Activated CD4-positive, CD25-positive, alpha-beta regulatory T cell treated with anti-CD3 and anti-CD28 coated beads, Interleukin-2, amount 50 U/mL, for 16 hours (primary cell): ENCODE measurements at regions not wholly inside any gene's neighbourhood (a gene's known extent, or its start where the extent isn't known, plus 50 kb on each side); places are given as distances from the start of the nearest gene placed in this dataset.
"Not testable (repeated sequence)": the region's sequence is repeated elsewhere in the genome, so short reads cannot be mapped to it uniquely, and the experiment has no call there.

Source experiments
- DNase-seq: peaks from one replicate; pipeline ENCODE4 v3.0.0-alpha.2; 2020; ENCODE audit warnings: low read depth, low spot score

DNA sequence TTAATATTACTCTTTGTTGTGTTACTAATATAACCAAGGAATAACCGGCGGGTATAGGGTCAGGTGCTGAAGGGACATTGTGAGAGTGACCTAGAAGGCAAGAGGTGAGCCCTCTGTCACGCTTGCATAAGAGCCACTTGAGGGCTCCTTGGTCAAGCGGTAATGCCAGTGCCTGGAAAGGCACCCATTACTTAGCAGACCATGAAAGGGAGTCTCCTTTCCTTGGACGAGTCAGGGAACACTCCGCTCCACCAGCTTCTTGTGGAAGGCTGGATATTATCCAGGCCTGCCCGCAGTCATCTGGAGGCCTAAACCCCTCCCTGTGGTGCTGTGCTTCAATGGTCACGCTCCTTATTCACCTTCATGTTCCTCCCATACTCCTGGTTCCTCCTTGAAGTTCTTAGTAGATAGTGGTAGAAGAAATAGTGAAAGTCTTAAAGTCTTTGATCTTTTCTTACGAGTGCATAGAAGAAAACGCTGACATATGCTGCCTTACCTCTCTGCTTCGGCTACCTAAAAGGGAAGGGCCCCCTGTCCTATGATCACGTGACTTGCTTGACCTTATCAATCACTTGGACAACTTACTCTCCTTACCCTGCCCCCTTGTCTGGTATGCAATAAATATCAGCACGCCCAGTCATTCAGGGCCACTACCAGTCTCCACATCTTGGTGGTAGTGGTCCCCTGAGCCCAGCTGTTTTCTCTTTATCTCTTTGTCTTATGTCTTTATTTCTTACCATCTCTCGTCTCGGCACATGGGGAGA, 59.6 kb upstream of the DMRTB1 start:
- DNase-seq = not testable (repeated sequence)

DNA sequence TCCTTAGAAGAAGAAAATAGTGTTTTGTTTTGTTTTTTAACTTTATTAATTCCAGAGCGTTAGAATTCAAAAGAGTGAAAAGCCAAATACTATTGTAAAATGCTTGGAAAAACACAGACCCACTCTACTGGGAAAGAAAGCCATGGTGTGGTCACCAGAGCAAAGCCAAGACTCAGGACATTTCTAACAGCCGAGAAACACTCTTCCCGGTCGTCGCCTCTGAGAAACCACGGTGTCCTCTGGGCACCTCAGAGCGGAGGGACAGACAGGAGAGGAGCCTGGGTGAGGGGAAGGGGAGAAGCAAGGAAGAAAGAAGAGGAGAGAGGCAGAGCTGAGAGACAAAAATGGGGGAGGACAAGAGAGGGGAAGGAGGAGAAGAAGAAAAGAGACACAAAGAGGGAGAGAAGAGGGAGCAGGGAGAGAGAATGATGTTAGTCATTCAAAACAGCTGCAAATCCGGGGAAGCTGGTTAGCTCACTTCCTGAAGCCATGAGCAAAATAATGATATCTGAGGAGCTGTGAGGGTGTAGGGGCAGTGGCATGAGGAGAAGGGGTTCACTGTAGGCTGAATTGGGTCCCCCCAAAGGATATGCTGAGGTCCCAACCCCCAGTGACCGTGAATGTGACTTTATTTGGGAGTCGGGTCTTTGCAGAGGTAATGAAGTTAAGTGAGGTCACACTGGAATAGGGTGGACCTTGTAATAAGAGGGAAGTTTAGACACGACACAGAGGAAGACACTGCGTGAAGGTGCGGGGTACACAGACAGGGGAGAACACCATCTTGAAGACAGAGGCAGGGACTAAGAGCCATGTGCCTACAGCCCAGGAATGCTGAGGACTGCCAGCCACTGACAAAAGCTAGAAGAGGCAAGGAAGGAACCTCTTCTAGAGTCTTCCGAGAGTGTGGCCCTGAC, 58.2 kb upstream of the DMRTB1 start:
- no peak for DNase-seq

DNA sequence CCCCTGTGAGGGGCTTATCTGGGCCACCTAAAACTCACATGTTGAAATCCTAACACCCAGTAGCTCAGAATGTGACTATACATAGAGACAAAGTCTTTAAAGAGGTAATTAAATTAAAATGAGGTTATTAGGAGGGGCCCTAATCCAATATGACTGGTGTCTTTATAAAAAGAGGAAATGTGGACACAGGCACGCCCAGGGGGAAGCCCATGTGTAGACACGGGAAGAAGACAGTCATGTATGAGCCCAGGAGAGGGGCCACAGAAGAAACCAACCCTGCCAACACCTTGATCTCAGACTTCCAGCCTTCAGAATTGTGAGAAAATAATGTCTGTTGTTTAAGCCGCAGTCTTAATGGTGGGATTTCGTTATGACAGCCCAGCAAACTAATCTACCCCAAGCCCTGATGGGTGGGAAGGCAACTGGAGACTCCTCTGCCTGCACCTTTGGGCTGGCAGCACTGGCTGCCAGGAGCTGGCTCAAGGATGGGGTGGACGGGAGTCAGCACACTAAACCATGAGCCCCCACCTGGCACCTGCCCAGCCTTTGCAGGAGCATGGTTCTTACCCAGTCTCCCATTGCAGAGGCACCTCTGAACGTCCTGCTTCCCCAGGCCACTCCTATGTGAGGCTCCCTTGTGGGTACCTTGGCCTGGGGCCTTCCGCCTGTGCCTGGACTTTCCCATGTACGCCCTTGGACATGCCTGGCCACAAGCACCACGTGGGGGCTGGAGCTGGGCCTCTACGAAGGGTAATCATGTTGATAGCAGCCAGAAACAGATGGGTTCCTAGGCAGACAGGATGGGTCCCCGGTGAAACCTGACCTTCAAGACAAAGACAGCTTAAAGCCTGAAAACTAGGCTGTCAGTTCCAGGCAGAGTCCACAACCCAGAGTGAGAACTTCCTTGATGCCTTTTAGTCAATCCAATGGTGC, 57.1 kb upstream of the DMRTB1 start:
- DNase-seq = no peak

DNA sequence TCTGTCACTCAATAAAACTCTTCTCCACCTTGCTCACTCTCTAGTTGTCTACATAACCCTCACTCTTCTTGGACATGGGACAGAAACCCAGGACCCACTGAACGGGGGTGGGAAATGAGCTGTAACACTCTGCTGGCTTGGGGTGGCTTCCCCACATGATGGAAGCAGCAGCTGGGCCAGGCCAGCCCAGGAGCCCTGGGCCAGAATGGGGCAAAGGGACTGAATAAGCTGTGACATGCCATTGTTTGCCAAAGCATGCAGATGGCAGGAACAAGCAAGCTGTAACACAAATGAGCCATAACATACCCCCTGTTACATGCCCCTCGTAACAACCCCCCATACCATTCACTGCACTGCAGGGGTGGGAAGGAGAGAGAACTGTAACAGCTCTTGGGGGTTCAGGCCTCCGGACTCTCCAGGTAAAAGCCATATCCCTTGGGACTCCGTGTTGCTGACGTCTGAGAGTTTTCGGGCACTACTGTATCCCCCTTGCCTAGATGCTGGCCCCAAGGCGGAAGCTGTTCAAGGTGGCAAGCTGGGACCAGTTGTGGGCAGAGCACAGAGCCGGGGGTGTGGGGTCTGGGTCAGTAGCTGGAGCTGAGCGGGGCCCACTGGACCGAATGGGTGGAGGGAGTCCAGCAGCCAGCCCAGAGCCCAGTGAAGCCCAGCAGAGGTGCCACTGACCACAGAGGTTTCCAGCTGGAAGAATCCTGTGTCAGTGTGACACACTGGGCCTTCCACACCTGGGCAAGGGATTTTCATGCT, 56.1 kb upstream of the DMRTB1 start:
- no peak for DNase-seq

DNA sequence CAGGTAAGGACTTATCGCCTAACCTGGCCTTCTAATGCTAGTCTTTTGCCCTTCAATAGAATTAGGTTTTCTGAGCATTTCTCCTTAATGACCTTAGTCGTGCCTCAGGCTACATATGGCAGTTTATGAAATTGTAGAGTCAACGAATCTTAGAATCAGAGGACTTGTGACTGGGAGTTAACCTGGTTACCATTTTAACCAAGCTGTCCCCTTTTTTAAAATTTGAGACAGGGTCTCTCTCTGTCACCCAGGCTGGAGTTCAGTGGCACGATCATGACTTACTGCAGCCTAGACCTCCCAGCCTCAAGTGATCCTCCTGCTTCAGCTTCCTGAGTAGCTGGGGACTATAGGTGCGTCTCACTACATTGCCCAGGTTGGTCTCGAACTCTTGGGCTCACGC, 53.5 kb upstream of the DMRTB1 start:
- no peak for DNase-seq

DNA sequence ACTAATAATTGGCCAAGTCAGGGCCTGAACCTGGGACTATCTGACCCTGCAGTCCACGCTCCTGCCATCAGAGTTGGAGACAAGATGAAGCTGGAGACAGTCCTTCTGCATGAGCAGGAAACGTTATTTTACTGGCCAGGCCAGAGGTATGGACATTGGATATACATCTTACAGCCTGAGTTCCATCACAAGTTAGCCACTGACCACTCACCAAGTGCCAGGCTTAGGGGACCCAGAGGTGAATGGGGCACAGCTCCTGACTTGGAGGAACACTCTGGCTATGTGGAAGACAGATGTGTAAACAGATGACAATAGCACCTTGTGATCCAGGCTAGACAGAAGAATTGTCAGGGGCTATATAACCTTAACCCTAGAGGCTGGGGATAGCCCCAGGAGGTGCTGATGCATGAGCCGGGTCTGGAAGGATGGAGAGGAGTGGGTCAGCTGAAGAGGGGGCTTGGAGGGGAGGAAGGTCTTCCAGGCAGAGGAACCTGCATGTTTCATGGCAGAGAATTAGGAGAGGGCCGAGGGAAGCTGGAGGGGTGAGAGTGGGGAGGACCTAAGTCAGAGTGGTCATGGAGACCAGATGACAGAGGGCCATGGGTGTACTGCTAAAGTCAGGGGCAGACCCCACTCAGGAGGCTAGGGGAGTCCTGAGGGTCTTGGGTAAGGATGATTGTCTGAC, 52.5 kb upstream of the DMRTB1 start:
- no peak for DNase-seq

DNA sequence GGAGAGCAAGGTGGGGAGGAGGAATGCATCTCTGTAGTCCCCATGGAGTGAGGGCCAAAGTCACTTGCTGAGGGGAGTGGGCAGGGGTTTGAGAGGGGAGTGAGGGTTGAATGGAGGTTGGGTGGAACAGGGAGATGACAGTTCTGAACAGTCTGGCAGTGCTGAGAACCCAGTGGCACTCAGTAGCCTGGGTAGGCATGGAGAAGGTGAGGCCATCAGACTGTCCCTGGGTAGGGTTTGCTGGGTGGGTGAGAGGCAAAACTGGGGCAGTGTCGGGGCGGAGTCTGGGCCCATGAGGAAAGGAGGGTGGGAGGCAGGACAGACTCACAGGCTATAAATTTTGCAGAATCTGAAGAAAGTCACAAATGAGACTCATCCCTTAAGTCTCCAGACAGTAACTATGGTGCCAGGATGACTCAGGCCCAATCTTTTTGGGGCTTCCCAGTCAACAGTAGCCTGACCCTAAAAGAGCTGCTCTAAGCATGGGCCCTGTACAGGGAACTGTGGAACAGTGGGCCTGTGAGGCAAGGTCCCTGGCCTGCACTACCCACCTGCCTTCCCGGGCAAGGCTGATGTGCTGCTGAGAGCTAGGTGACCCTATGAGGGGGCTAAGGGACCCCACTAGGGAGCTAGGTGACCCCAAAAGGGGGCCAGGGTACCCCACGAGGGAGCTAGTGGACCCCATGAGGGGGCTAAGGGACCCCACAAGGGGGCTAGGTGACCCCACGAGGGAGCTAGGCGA, 51.0 kb upstream of the DMRTB1 start:
- DNase-seq = no peak

DNA sequence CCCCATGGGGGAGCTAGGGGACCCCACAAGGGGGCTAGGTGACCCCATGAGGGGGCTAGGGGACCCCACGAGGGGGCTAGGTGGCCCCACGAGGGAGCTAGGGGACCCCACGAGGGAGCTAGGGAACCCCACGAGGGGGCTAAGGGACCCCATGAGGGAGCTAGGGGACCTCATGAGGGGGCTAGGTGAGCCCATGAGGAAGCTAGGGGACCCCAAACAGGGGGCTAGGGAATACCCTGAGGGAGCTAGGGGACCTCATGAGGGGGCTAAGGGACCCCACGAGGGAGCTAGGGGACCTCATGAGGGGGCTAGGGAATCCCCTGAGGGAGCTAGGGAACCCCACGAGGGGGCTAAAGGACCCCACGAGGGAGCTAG, 50.5 kb upstream of the DMRTB1 start:
- no peak for DNase-seq

DNA sequence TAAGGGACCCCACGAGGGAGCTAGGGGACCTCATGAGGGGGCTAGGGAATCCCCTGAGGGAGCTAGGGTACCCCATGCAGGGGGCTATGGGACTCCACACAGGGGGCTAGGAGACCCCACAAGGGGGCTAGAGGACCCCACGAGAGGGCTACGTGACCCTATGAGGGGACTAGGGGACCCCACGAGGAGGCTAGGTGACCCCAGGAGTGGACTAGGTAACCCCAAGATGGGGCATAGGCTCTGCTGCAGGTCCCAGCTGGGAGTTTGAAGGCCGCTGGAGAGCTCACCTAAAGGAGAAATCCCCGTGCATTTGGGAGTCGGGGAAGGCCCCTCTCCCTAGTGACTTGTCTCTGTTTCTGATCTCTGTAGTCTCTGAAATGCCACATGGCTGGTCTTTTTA, 50.0 kb upstream of the DMRTB1 start:
- no peak for DNase-seq
